NCI-H1092 (cell line): ENCODE measurements at regions not wholly inside any gene's neighbourhood (a gene's known extent, or its start where the extent isn't known, plus 50 kb on each side); places are given as distances from the start of the nearest gene placed in this dataset.
"Not testable (repeated sequence)": the region's sequence is repeated elsewhere in the genome, so short reads cannot be mapped to it uniquely, and the experiment has no call there.

Experiments used
- DNase-seq: peaks from one replicate; lab custom pipeline; 2025; lab: John Stamatoyannopoulos, UW

GRCh38 chr11:133639408-133639807, 107.1 kb upstream of the OPCML start:
- DNase-seq, result no peak

GRCh38 chr11:133638921-133639320, 106.6 kb upstream of the OPCML start:
- DNase-seq, result no peak

- peak; percentile 90 for DNase-seq
Measured at GRCh38 chr11:133636711-133637355, 104.5 kb upstream of the OPCML start.

- no peak for DNase-seq
Measured at GRCh38 chr11:133635244-133635739, 103.0 kb upstream of the OPCML start.

GRCh38 chr11:133628371-133628770, 96.1 kb upstream of the OPCML start:
- not testable (repeated sequence) for DNase-seq

DNA sequence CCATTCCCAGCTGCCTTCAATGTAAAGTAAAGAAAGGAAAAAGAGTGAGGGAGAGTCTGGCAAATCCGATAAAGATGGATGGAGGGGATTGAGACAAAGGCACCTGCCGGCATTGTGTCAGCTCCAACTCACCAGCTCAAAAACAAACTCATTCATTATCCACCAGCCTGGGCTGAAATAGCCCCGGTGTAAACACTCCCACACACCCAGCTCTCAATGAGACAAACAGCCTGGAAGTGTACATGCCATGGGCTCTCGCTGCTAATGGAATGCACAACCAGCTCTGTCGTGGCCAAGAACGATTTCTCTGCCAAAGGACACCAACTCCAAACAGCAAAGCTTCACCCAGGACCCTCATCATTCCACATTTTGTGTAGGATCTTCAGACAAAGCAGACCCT, 89.3 kb upstream of the OPCML start:
- DNase-seq, result no peak

DNA sequence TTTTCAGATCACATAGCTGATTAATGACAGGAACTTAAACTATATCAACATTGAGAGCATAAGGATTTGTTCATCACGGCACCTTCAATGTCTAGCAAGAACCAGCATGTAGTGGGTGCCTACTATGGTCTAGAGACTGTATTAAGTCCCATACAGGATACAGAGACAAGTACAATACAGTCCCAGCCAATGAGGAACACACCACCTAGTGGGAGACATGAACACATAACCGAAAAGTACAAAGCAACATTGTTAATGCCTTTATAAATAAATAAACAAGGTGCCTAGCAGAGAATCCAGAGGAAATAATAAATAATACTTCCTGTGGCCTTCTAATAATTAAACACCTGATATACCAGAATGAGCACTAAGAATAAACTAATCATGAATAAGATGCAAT, 87.7 kb upstream of the OPCML start:
- DNase-seq, result peak; percentile 23

GRCh38 chr11:133619397-133619796, 87.1 kb upstream of the OPCML start:
- no peak for DNase-seq

- DNase-seq, result no peak
Measured at GRCh38 chr11:133618544-133618943, 86.2 kb upstream of the OPCML start.

DNA sequence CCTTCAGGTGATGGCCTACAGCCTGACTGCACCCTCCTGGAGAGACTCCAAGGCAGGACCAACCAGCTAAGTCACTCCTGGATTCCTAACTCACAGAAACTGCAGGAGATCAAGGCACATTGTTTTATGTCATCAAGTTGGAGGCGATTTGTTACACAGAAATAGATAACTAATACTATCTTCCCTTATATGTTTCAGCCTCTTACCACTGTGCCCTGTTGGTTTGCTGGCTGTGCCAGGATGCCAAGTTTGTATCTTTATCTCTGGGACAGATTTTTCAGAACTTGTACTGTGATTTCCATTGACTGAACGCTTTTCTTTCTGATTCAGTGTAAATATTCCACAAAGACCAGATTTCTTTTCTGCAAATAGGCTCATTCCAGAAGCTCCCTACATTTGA, 76.2 kb upstream of the OPCML start:
- no peak for DNase-seq

DNA sequence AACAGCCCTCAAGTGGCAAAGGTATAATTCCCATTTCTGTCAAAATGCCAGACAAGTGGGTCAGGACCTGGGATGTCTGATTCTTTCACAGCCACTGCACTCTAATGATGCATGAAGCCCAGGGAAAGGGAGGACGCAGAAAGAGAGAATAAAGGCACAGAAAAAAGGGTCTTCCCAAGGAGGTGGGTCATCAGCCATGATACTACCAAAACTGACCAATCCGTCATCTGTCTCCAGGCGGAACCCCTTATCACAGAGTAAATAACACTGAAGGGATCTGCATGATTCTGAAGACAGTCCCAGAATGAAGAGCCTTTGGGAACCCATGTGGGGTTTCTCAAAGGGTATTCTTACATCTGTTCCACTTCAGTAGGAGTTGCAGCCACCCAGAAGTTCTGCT, 73.8 kb upstream of the OPCML start:
- DNase-seq, result no peak

DNA sequence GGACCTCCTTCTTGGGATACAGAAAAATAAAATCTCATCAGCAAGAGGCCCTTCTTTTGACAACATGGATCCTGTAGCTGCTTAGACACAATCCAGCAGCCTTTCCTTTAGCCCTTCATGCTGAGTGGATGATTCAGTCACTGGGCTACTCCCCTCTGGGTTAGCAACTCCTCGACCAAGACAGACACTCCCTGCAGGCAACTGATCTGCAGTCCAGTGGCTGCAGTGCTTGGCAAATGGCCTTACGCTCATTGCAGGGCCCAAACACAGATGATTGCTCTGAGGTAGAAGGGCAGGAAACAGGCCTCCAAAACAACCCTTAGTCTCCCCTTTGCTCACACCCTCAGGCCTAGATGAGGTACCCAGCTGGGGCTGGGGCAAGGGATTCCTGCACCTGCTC, 73.2 kb upstream of the OPCML start:
- DNase-seq, result no peak

DNA sequence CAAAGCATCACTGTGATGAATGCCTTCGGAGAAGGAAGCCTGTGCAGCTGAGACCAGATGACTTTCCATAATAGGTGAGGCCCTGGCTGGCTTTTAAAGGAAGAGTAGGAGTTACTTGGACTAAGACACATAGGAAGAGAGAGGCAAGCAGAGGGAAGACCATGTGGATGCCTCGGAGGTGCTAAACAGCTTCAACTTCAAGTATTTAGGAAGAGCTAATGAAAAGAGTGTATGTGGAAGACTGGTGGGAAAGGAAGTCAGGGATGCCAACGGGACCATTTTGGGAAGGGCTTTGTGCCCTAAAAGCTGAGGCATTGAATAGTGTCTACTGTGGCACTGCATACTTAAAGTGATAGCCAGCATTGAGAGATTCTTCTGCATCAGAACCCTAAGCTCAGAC, 69.3 kb upstream of the OPCML start:
- DNase-seq, result no peak

DNA sequence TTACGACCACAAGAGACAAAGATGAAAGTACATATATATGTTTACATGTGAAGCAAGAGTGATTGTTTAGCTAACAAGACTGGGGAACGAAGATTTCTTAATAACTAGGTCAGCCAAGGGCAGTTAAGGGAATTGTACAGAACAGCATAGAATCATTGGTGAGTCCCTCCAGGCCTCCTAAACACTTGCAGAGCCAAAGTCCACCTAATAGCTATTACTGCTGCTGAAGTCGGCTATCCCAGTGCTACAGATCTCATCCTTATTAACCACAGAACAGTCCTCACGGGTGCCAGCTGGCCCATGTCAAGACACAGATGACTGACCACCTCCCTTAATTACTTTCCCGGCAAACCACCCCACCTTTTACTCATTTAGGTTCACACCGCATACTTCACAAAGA, 68.5 kb upstream of the OPCML start:
- DNase-seq, result no peak

DNA sequence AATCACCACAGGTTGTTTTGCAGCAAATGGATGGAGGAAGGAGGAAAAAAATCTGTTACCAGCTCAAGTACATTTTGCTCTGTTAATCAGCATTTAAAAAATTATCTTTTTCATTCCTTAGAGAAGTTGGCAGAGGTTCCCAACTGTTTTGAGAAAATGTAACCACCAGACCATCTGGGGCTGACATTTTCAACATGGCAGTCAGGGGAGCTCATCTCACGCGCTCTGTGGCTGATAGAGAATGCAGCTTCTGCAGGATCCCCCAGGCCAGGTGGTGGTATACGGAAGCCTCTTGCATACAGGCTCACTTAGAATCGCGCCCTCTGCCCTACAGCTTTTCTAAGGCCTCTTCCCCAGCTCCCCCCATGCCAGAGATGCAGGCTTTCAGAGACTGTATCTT, 68.0 kb upstream of the OPCML start:
- DNase-seq, result no peak

DNA sequence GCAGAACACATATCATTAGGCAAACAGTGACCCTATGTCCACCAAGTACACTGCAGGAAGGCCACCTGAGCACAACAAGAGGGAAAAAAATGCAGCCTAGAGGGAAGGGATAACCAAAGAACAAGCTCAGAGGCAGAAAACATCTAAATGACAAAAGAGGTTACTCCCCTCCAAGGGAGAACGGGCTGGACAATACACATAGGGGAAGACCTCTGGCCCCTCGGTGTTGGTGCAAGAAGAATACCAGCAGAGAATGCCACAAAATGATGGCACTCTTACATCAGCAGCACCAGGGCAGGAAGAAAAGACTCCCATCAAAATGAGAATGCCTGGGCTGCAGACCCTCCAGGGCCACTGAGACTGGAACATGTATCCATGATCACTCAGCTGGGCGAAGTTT, 66.6 kb upstream of the OPCML start:
- no peak for DNase-seq

GRCh38 chr11:133597236-133597635, 64.9 kb upstream of the OPCML start:
- DNase-seq, result no peak

GRCh38 chr11:133595998-133596590, 63.8 kb upstream of the OPCML start:
- no peak for DNase-seq

GRCh38 chr11:133593036-133593435, 60.7 kb upstream of the OPCML start:
- no peak for DNase-seq

GRCh38 chr11:133586903-133587517, 54.7 kb upstream of the OPCML start:
- no peak for DNase-seq

DNA sequence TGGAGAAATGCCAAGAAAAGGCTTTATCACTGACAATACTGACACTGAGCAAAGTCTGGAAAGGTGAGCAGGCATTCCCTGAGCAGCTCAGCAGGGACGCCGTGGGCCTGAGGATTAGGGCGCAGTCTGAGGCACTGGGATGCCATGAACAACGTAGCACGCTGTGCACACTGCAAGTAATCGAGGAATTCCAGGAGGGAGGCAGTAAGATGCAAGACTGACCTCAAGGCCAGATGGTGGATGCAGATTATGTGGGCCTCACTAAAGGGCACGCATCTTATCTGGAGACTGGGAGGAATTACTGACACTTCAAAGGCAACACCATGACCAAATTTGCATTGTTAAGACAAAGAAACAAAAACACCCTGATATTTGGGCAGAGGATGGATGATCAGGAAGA, 50.4 kb upstream of the OPCML start:
- no peak for DNase-seq

DNA sequence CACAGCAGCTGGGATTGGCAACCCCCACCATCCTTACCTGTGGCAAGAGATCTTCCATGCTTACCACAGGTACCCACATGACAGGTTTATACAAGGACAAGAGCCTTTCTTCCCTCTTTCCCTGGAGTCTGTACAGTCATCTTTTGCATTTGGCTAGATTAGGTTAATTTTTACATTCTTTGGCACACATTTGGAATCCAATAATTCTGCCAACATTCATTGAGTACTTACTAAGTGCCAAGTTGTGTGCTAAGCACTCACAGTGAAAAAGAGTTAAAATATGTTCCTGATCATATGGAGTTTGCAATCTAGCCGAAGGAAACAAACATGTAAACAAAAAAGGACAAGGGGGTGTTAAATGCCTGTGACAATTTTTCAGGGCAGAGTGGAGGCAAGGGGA, 50.0 kb upstream of the OPCML start:
- DNase-seq, result no peak
